ENCODE measurements at regions not wholly inside any gene's neighbourhood (a gene's known extent, or its start where the extent isn't known, plus 50 kb on each side); places are given as distances from the start of the nearest gene placed in this dataset.

- no peak for DNase-seq
- intact Hi-C loops (cut with DNase I) = no loop called here
These were observed 179.6 kb upstream of the JARID2 start for GRCh38 chr6:15066089-15066758.

- DNase-seq = peak in 5 of 10 donors; percentile 7 to 77 (median 34)
- intact Hi-C loops (cut with DNase I) = no loop called here
These were observed 172.5 kb upstream of the JARID2 start for GRCh38 chr6:15073344-15073789.

- intact Hi-C loops (cut with DNase I) = no loop called here
- peak in 6 of 10 donors; percentile 4 to 58 (median 16) for DNase-seq
These were observed 171.9 kb upstream of the JARID2 start for GRCh38 chr6:15073883-15074465.

- peak in 1 of 10 donors; percentile 54 for DNase-seq
- intact Hi-C loops (cut with DNase I) = no loop called here
These were observed 171.1 kb upstream of the JARID2 start for GRCh38 chr6:15074806-15075205.

GRCh38 chr6:15076565-15076964 is 169.3 kb upstream of the JARID2 start:
- DNase-seq = no peak
- intact Hi-C loops (cut with DNase I) = no loop called here

GRCh38 chr6:15077006-15077405 is 168.9 kb upstream of the JARID2 start:
- DNase-seq = no peak
- intact Hi-C loops (cut with DNase I) = no loop called here

- peak in 1 of 10 donors; percentile 14 for DNase-seq
- intact Hi-C loops (cut with DNase I) = no loop called here
These were observed 167.9 kb upstream of the JARID2 start for GRCh38 chr6:15077961-15078360.

- intact Hi-C loops (cut with DNase I) = no loop called here
- peak in 1 of 10 donors; percentile 2 for DNase-seq
These were observed 166.5 kb upstream of the JARID2 start for GRCh38 chr6:15079288-15079817.

GRCh38 chr6:15080895-15081294 is 165.0 kb upstream of the JARID2 start:
- intact Hi-C loops (cut with DNase I) = no loop called here

GRCh38 chr6:15081447-15081846 is 164.4 kb upstream of the JARID2 start:
- intact Hi-C loops (cut with DNase I) = no loop called here
- peak in 1 of 10 donors; percentile 8 for DNase-seq

More at GRCh38 chr6:15080895-15081294, 165.0 kb upstream of the JARID2 start:
- no peak for DNase-seq

- intact Hi-C loops (cut with DNase I) = no loop called here
These were observed 163.2 kb upstream of the JARID2 start for GRCh38 chr6:15082708-15083107.

GRCh38 chr6:15086348-15087158 is 159.3 kb upstream of the JARID2 start:
- intact Hi-C loops (cut with DNase I) = no loop called here
- DNase-seq = peak in 1 of 10 donors; percentile 47

More at GRCh38 chr6:15082708-15083107, 163.2 kb upstream of the JARID2 start:
- DNase-seq = peak in 1 of 10 donors; percentile 67

GRCh38 chr6:15087186-15087589 is 158.7 kb upstream of the JARID2 start:
- intact Hi-C loops (cut with DNase I) = no loop called here

GRCh38 chr6:15088904-15089568 is 156.8 kb upstream of the JARID2 start:
- intact Hi-C loops (cut with DNase I) = no loop called here
- DNase-seq = peak in 1 of 10 donors; percentile 73

More at GRCh38 chr6:15087186-15087589, 158.7 kb upstream of the JARID2 start:
- DNase-seq = peak in 1 of 10 donors; percentile 7

- peak in 1 of 10 donors; percentile 74 for DNase-seq
- intact Hi-C loops (cut with DNase I) = no loop called here
These were observed 156.2 kb upstream of the JARID2 start for GRCh38 chr6:15089569-15090144.

GRCh38 chr6:15090145-15090579 is 155.7 kb upstream of the JARID2 start:
- intact Hi-C loops (cut with DNase I) = no loop called here
- DNase-seq = peak in 1 of 10 donors; percentile 9

GRCh38 chr6:15090745-15091384 is 155.0 kb upstream of the JARID2 start:
- intact Hi-C loops (cut with DNase I) = no loop called here

GRCh38 chr6:15096894-15097837 is 148.7 kb upstream of the JARID2 start:
- DNase-seq = peak in 1 of 10 donors; percentile 7
- intact Hi-C loops (cut with DNase I) = no loop called here

More at GRCh38 chr6:15090745-15091384, 155.0 kb upstream of the JARID2 start:
- peak in 1 of 10 donors; percentile 51 for DNase-seq

Measured in posterior cingulate gyrus (tissue), 11 donors.